Stimulated activated CD8-positive, alpha-beta memory T cell treated with anti-CD3 and anti-CD28 coated beads, Interleukin-15, amount 100 ng/mL, for 4 hours (primary cell): ENCODE measurements at regions not wholly inside any gene's neighbourhood (a gene's known extent, or its start where the extent isn't known, plus 50 kb on each side); places are given as distances from the start of the nearest gene placed in this dataset.
"Not testable (repeated sequence)": the region's sequence is repeated elsewhere in the genome, so short reads cannot be mapped to it uniquely, and the experiment has no call there.

Experiments
- DNase-seq, 2 donors: peaks; one replicate each; pipeline ENCODE4 v3.0.0-alpha.2; 2020; ENCODE audit warnings: low read depth in 2 of 2

DNA sequence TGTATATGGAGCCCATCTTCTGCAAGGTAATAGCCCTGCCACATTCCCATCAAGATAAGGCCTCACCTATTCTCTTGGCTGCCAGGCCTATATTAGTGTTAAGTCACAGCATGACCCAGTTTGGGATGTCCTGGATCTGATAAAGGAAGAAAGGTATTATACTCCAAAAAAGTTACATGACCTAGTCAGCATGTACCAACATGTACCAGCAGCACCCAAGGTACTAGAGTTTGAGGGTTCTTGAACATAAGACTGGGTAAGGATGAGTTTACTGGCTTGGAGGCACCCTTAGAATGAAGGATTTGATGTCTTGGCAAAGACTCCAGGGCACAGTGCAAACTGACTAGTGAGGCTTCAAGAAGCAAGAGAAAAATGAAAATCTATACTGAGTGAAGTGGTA, 232.5 kb downstream of the SQOR start:
- DNase-seq = no peak

DNA sequence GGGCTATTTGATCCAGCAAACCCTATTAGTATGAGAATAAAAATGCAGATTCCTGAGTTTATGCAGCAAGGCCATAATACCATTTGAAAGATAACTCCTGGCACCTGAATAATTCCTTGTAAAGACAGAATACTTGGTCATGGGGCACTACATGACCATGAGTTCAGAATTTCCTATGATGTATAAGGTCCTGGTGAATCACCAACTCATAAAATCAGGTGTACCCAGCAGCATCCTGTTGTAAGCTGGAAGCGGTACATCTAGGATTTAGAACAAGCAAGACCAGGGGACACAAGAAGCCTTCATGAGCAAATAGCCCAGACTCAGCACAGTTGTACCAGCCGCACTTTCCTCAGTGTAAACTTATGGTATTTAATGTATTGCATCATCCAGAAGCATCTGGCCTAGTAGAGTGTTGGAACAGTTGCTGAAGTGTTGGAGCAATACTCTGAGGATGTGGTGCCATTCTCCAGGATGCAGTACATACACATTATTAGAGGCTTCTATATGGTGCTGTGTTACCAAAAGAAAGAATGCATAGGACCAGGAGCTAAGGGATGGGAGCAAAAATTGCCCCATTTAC, 233.4 kb downstream of the SQOR start:
- no peak for DNase-seq

DNA sequence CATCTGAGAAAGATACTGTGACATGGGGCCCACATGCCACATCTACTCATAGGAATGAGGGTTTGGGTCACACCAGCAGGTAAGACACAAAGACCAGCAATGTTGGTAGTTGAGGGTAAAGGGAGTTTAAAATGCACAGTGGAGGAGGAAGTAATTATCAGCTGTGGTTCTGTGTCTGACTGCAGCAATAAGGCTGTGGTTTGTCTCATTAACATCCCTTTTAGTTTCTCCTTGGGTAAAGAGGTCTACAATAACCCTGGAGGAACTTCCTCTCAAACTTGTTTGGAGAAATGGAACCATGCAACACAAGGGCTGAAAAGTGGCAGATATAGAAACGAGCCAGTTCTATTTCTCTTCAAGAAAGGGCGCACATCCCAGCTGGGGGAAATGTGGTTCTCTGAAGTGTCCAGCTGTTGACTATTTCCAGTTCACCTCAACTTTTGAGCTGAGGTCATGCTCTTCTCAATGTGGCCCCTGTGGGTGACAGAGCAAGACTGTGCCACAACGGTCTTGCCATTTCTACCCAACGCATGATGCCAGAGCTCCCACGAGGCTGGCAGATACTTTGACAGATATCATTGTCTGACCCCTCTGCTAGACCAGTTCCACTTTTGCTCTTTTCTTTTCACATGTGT, 234.3 kb downstream of the SQOR start:
- DNase-seq = no peak

DNA sequence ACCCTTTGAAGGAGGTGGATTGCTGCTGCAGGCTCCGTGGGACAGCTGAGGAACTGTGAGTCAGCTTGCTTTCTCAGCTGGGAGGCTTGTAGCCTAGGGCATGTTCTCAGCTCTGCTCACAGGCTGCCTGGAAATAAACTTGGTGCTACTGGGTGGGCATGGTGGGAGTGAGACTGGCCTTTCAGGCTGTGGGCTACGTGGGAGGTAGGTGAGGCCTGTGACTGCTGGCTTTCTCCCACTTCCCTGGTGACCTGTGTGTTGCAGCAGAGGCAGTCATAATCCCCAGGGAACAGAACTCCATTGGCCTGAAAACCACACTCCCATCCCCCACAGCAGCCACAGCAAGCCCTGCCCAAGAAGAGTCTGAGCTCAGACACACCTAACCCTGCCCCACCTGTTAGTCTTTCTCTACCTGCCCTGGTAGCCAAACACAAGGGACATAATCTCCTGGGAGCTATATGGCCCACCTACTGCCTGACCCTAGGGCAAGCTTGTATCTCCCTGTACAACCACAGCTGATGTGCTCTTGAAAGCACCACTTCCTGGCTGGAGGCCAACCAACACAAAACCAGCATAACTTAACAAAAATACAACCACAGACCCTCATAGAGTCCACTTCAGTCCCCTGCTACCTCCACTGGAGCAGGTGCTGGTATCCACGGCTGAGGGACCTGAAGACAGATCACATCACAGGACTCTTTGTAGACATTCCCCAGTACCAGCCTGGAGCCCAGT, 236.5 kb downstream of the SQOR start:
- DNase-seq = no peak

DNA sequence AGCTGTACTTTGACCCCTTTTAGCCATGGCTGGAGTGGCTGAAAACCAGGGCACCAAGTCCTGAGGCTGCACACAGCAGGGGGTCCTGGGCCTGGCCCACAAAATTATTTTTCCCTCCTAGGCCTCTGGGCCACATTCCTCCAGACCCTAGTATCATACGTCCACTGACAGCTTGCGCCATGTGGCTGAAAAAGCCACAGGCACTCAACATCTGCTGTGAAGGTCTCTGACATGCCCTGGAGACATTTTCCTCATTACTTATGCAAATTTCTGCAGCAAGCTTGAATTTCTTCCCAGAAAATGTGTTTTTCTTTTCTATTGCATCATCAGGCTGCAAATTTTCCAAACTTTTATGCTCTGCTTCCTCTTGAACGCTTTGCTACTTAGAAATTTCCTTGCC, 239.0 kb downstream of the SQOR start:
- no peak for DNase-seq

DNA sequence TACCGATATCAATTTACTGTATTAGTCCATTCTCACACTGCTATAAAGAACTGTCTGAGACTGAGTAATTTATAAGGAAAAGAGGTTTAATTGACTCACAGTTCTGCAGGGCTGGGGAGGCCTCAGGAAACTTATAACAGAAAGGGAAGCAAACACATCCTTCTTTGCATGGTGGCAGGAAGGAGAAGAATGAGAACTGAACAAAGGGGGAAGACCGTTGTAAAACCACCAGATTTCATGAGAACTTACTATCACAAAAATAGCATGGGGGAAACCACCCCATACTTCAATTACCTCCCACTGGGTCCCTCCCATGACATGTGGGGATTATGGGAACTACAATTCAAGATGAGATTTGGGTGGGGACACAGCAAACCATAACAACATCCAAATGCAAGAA, 239.7 kb downstream of the SQOR start:
- not testable (repeated sequence) for DNase-seq

DNA sequence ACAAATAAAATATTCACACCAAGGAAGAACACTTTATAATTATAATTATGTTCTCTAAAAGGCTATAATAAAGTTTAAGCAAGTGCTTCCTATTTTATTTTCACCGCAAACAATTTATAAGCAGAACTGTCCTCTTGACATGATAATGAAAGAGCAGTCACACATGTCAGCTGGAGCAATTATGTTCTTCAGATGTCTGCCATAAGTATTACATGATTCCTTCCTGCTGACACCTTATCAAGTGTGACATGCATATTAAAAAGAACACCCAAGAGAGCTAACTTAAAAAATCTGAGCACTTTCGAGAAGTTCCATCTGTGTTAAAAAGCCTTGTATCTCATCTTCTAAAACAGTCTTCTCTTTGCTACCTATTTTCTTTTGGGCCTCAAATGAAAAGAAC, 249.5 kb downstream of the SQOR start:
- DNase-seq = no peak

DNA sequence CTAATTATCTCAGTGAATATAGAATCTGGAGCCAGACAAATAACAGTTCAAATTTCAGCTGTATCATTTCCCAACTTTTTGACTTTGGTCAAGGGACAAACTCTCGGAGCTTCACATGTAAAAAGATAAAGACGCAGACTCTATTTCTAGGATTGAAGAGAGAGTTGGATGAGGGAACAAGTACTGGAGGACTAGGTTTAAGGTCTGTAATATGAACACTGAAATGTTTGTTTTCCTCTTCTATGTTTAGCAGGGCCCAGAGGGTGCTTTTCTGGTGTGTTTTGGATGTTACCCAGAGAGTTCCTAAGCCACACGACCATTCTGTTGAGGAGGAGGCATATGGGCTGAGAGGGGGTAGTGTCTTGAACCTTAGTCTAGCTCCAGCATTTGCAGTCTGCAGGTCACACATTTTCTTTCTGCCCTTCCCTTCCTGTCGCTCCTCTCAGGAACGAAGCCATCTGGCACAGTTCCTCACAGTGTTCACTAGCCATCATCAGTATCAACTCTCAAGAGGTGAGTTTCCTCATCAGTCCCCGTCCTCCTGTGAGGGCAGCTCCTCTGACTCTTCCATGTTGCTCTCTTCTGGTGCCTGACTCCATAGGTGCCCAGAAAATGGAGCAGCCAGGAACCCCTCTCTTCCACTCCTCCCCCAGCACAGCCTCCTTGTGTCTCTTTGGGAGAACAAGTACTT, 250.1 kb downstream of the SQOR start:
- no peak for DNase-seq

DNA sequence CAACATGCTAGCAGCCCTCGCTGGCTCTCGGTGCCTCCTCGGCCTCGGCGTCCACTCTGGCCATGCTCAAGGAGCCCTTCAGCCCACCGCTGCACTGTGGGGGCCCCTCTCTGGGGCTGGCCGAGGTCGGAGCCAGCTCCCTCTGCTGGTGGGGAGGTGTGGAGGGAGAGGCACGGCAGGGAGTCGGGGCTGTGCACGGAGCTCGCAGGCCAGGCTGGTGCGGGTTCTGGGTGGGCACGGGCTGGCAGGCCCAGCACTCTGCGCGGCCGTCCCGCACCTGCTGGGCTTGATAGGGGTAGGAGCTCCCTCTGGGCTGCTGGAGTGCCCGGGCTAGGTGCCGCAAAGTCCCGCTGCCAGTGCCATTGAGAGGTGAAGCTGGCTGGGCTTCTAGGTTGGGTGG, 251.0 kb downstream of the SQOR start:
- DNase-seq = no peak

DNA sequence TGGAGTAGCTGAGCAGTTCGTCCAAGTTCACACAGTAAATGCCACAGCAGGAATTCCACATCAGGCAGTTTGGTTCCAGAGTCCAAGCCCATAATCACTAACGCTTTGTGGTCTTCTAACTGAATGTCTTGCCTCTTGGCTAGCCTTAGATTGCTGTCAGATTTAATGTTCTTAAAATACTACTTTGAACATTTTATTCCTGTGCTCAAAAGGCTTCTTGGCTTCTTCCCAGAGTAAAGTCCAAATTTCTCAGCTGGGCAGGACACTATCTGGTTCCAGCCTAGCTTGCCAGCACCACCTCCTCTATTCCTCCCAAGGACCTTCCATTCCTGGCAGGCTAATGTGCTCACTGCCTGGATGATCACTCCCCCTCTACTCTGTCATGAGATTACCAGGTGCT, 256.9 kb downstream of the SQOR start:
- DNase-seq = no peak

DNA sequence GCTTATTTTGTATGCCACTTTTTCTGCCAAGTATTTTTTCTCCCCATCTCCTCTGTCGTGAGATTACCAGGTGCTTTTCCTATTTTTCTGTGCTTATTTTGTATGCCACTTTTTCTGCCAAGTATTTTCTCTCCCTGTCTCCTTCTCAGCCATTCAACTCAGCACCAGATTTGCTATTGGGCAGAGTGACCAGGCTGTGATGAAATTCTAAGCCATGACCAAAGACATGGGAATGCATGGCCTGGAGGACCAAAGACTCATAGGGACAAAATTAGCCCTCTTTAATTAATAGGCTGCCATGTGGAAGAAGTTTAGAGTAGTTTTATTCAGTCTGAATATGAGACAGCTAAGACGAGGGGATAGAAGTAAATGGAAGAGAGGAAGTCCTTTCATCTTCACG, 257.4 kb downstream of the SQOR start:
- DNase-seq = no peak

DNA sequence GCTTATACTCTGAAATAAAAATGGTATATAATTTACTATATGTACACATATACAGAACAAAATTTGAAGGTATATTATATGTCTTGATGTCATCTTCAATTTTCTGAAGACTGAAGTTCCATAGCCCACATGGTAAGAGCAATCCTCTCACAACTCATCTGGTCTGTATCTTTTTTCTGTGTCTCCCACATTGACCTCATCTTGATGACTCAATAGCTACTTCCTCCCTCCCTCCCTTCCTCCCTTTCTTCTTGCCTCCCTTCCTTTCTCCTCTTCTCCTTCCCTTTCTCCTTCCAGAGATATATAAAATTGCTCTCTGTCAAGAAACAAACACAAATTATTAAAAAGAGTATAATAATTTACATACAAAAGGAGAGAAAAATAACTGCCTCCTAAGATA, 268.5 kb downstream of the SQOR start:
- no peak for DNase-seq

DNA sequence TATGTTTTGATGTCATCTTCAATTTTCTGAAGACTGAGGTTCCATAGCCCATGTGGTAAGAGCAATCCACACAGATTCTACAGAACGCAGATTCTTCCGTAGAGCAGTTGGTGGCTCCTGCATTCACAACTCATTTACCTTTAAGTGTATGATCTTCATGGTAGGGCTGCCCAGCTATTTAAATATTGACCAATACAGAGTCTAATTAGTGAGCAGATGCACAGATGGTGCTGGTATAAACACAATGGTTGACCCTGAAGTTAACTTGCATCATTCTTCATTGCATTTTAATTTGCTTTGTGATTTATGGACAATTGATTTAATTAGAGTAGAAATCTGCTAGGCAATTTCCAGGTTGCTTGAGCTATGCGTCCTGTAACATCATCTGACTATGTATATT, 269.2 kb downstream of the SQOR start:
- no peak for DNase-seq

DNA sequence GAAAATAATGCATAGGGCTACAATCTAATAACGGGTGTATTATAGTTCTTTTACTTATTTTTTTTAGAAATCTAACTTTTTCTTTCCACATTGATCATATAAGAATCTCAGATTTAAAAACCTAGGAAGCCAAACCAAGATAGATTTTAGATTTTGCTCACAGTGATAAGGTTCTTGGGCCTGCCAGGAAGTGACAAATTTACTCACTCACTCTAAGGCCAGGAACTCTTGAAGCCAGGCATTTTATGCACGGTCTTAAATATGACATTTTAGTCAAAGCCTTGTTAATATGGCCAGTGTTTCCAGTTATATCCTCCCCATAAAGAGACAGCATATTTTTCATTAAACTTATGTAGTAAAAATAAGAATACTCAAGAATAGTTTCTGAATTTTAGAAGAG, 271.4 kb downstream of the SQOR start:
- DNase-seq = no peak

DNA sequence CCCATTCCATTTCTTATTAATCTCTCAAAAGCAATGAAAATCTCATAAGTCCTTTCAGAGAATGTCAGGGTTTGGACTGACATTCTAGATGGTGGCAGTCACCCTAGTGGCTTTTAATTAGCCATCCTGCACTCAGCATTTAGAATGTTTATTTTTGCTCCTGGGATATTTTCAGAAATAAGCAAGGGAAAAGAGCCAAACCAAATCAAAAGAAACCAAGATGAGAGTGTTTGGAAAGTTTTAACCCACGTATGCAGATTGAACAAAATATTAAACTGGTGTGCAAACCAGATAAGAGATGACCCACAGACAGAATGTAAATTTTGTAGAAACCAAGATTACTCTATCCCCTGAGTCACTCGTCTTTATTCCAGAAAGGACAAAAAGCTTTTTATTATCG, 275.8 kb downstream of the SQOR start:
- no peak for DNase-seq

DNA sequence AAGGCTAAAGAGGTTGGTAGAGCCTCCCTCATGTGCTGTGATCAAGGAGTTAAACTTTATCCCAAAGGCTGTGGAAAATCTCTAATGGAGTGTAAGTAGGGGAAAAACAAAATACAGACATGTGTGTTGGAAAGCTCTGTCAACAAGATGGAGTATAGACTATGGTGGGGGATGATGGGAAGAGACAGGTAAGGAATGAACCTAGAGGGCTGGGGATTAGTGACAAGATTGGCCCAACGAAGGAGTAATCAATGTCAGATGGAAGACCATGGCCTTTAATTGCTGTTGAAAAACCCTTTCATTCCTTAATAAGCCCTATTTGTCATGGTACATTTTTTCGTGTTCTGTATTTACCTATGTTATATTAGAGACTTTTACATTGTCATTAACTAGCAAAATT, 278.6 kb downstream of the SQOR start:
- DNase-seq = no peak

DNA sequence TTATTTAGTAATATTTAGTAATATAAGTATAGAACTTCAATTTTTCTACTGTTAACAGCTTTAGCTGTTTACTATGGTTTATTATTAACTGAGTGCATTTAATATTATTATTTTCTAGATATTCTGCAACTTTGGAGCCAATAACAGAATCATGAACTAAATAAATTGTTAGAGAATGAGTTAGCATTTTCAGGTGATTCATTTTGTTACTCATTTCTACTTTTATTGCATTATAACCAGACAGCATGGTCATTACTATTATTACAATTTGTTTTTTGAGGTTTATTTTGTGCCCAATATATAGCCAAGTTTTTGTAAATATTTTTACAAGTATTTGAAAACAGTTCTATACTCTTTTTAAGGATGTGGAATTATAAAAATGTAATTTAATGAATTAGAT, 279.6 kb downstream of the SQOR start:
- DNase-seq = no peak

DNA sequence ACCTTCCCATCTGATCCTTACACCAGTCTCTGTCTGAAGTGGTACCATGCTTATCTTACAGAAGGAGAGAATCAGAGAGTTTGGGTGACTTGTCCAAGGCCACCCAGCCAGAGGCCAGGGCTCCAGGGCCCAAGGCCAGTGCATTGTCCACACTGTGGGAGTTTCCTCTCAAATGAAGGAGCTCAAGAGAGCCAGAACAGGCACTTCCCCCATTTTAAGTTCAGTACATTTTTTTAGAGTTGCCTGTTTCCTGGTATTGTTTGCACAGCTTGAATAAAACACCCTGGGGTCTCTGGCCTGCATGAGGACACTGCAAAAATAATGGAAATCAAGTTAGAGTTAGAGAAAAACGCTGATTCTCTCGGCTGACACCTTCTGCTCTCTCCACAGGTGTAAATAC, 284.0 kb downstream of the SQOR start:
- no peak for DNase-seq

DNA sequence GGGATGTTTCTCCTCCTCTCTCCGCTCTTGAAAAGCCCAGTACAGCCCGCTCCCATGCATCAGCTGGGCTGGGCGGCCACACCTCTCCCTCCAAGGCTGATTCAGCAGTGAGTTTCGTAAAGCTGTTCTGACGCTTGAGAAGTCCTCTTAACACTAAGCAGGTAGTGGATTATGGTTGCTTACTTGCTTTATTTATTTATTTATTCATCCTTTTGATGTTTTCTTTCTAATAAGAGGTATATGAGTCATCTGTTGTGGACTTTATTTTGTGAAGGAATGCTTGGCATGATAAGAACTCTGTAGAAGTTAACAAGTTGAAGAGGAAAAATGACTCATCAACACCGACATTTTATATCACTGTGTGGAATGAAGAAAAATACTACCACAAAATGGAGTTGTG, 285.0 kb downstream of the SQOR start:
- DNase-seq = no peak

DNA sequence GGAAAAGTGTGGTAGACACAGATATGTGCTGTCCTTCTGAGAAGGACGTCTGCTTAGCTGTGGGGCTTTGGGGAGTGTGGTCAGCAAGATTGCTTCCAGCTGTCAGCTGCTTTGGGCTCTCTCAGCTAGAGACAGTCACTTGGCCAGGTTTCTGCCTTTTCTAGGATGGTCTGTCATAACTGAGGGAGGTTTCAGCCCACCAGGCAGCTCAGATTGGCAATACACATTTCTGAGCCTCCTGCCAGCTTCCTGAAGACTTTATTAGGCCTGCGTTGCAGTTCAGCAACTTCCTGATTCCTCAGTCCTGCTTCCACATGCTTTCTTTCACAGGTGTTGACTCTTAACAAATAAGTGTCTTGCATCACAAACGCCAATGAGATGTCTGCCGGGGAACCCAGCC, 286.5 kb downstream of the SQOR start:
- no peak for DNase-seq

DNA sequence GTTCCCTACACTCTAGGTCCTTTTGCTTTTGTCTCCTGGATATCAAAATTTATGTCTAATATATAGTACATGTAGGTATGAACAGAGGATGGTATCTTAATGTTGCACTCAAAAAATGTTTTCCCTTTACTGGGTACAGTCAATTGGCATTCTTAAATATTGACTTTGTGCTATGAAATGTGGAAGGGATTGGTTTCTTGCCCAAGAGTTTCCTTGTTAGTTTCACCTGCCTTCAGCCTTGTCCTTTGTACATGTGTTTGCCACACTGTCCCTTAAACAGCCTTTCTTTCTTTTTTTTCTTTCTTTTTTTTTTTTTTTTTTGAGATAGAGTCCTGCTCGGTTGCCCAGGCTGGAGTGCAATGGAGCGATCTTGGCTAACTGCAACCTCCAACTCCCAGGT, 287.1 kb downstream of the SQOR start:
- DNase-seq = no peak

DNA sequence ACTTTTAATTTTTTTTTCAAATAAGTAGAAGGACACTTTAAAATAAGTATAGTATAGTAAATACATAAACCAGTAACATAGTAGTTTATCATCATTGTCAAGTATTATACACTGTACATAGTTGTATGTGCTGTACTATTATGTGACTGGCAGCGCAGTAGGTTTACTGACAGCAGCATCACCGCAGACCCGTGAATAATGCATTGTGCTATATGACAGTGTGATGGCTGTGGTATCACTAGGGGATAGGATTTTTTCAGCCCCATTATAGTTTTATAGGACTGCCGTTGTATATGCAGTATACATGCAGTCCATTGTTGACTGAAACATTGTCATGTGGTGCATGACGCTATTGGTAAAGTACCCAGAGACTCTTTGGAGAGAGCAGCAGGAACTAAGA, 306.5 kb downstream of the SQOR start:
- DNase-seq = no peak

DNA sequence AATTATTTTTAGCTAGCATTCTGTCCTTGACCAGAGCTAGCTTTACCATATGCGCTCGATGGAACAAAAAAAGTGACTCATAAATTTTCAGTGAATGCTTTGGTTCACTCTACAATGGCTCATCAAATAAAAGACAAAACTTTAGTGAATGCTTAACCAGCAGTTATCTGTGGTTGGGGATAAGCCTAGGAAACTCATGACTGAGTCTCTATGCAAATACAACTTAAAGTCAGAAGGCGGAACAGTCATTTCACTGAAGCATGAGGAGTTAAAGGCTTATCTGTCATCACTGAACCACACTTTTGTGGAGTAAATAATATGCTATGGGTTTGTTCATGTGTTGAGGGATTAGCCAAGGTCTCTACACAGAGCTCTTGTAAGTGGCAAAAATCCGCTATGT, 308.4 kb downstream of the SQOR start:
- DNase-seq = no peak
